Mucosa of descending colon (tissue), 3 donors: ENCODE measurements at regions not wholly inside any gene's neighbourhood (a gene's known extent, or its start where the extent isn't known, plus 50 kb on each side); places are given as distances from the start of the nearest gene placed in this dataset.

Source experiments
- ATAC-seq: fragments of 200-7000 bp; cut with Tn5 transposase; one replicate; pipeline ENCODE4 v1.9.1; 2020; ENCODE audit warnings: mild to moderate bottlenecking, moderate library complexity
- DNase-seq, 3 donors: peaks; one replicate each; pipeline ENCODE4 v3.0.0-alpha.2; 2020
- H3K36me3 ChIP-seq: fragments of 200-600 bp; one replicate; pipeline ENCODE4 v1.8.0; 2021; ENCODE audit warnings: low read depth, mild to moderate bottlenecking
- H3K4me1 ChIP-seq: fragments of 200-600 bp; one replicate; pipeline ENCODE4 v1.8.0; 2021; ENCODE audit warnings: low read depth, mild to moderate bottlenecking
- H3K4me3 ChIP-seq: fragments of 200-600 bp; one replicate; pipeline ENCODE4 v1.8.0; 2021; ENCODE audit warnings: mild to moderate bottlenecking
- H3K9me3 ChIP-seq: fragments of 200-600 bp; one replicate; pipeline ENCODE4 v1.8.0; 2021; ENCODE audit warnings: mild to moderate bottlenecking
- CTCF ChIP-seq: fragments of 200-600 bp; IDR thresholded peaks from one replicate; pipeline ENCODE4 v1.8.0; 2022; ENCODE audit warnings: antibody characterized with exemption, mild to moderate bottlenecking
- intact Hi-C, 2 donors: fragments of 100-400 bp; cut with DNase I in 1 of 2; cut with micrococcal nuclease in 1 of 2; formaldehyde crosslinking; loops; one replicate each; pipeline versions ENCODE4 v1.11.0 to v1.11.1; 2022; cut with DNase I, micrococcal nuclease
- donor health status: DM: no; HTN: no; CAD: no; lungs with moderate emphysema.
- donor health status: DM: no; HTN: no; CAD: no.
- donor health status: DM: no; HTN: yes; CAD: no.

- no peak for DNase-seq
- no peak for ATAC-seq
- TF ChIP-seq CTCF: no peak
- H3K36me3 ChIP-seq: no peaks in the 10 kb centered on the region
- intact Hi-C loops: no loop called here
- no peak overlapping the region for H3K4me3 ChIP-seq
- H3K9me3 ChIP-seq: no peaks in the 10 kb centered on the region
- H3K4me1 ChIP-seq: no peaks in the 10 kb centered on the region
Measured at GRCh38 chr11:80668039-80668438, 1227.2 kb upstream of the TENM4 start.

- no peak for TF ChIP-seq CTCF
- H3K4me1 ChIP-seq: no peaks in the 10 kb centered on the region
- no peaks in the 10 kb centered on the region for H3K36me3 ChIP-seq
- H3K4me3 ChIP-seq: no peak overlapping the region
- H3K9me3 ChIP-seq: no peaks in the 10 kb centered on the region
- DNase-seq (no peak), ATAC-seq (no peak)
- intact Hi-C loops: no loop called here
Measured at GRCh38 chr11:80655834-80656233, 1215.0 kb upstream of the TENM4 start.

- ATAC-seq (no peak), DNase-seq (no peak)
- Histone ChIP-seq H3K4me3 (no peak overlapping the region), H3K36me3 (no peaks in the 10 kb centered on the region), H3K9me3 (no peaks in the 10 kb centered on the region), H3K4me1 (no peaks in the 10 kb centered on the region)
- no peak for TF ChIP-seq CTCF
- intact Hi-C loops: no loop called here
Measured at GRCh38 chr11:80650966-80651365, 1210.1 kb upstream of the TENM4 start.

GRCh38 chr11:80649186-80649585 lies 1208.4 kb upstream of the TENM4 start:
- no peak for ATAC-seq
- no peak overlapping the region for H3K4me3 ChIP-seq
- no peaks in the 10 kb centered on the region for H3K4me1 ChIP-seq
- DNase-seq: no peak
- intact Hi-C loops: no loop called here
- no peaks in the 10 kb centered on the region for H3K9me3 ChIP-seq
- TF ChIP-seq CTCF: no peak
- H3K36me3 ChIP-seq: no peaks in the 10 kb centered on the region

- intact Hi-C loops: no loop called here
- DNase-seq (no peak), ATAC-seq (no peak)
- no peak overlapping the region for H3K4me3 ChIP-seq
- no peak for TF ChIP-seq CTCF
- no peaks in the 10 kb centered on the region for H3K36me3 ChIP-seq
- H3K9me3 ChIP-seq: no peaks in the 10 kb centered on the region
- H3K4me1 ChIP-seq: no peaks in the 10 kb centered on the region
Measured at GRCh38 chr11:80638296-80638695, 1197.5 kb upstream of the TENM4 start.

GRCh38 chr11:80637571-80637970 lies 1196.7 kb upstream of the TENM4 start:
- no peaks in the 10 kb centered on the region for H3K9me3 ChIP-seq
- H3K36me3 ChIP-seq: no peaks in the 10 kb centered on the region
- no peaks in the 10 kb centered on the region for H3K4me1 ChIP-seq
- ATAC-seq (no peak), DNase-seq (no peak)
- no peak overlapping the region for H3K4me3 ChIP-seq
- TF ChIP-seq CTCF: no peak
- intact Hi-C loops: no loop called here
